ENCODE measurements at regions not wholly inside any gene's neighbourhood (a gene's known extent, or its start where the extent isn't known, plus 50 kb on each side); places are given as distances from the start of the nearest gene placed in this dataset.

DNA sequence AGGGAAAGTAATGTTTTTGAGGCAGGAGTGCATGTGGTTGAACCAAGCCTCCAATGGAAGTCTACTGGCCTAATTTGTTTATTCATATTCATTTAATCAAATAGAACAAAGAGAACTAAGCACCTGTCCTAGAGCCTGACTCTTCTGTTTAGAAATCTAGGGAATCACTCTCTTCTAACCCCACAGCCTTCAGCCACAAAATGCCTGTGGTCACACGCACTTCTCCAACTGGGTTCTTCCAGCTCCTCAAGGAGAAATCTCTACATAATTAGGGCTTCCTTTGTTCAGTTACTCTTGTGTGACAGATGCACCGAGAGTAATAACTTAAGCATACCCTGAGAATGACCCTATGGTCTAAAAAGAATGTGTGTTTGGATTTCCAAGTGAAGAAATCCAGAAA is 133.7 kb upstream of the NAMPT start:
- TF ChIP-seq, protein P1, sequence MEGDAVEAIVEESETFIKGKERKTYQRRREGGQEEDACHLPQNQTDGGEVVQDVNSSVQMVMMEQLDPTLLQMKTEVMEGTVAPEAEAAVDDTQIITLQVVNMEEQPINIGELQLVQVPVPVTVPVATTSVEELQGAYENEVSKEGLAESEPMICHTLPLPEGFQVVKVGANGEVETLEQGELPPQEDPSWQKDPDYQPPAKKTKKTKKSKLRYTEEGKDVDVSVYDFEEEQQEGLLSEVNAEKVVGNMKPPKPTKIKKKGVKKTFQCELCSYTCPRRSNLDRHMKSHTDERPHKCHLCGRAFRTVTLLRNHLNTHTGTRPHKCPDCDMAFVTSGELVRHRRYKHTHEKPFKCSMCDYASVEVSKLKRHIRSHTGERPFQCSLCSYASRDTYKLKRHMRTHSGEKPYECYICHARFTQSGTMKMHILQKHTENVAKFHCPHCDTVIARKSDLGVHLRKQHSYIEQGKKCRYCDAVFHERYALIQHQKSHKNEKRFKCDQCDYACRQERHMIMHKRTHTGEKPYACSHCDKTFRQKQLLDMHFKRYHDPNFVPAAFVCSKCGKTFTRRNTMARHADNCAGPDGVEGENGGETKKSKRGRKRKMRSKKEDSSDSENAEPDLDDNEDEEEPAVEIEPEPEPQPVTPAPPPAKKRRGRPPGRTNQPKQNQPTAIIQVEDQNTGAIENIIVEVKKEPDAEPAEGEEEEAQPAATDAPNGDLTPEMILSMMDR (IDR thresholded peaks at IDR 0.05; ENCODE audit: insufficient read depth in 1 of 2, low read depth in 1 of 2, low read length in 1 of 2, severe bottlenecking in 1 of 2, unreplicated experiment in 1 of 2): no peak
- H3K27me3 ChIP-seq (replicated peaks; ENCODE audit: control insufficient read depth, insufficient read depth, low read length): no peaks in the 10 kb centered on the region
- CTCF ChIA-PET: no interaction called here
- Mint-ChIP-seq H3K4me1 (ENCODE audit: low read depth, unreplicated experiment) (peaks cover 6% of the 10 kb centered on the region), H3K4me3 (ENCODE audit: unreplicated experiment) (no peak overlapping the region), H3K27ac (ENCODE audit: unreplicated experiment) (no peak overlapping the region), H3K27me3 (ENCODE audit: insufficient read depth, unreplicated experiment) (no peaks in the 10 kb centered on the region), H3K36me3 (ENCODE audit: insufficient read depth, unreplicated experiment) (no peaks in the 10 kb centered on the region), H3K9me3 (ENCODE audit: unreplicated experiment) (peaks cover 12% of the 10 kb centered on the region)
- peaks cover 4% of the 10 kb centered on the region; the same call in 1 of the 2 replicates for H3K9me3 ChIP-seq
- POLR2A ChIA-PET: no interaction called here
- no peaks in the 10 kb centered on the region for H3K36me3 ChIP-seq (ENCODE audit: control insufficient read depth, insufficient read depth, low read length)
- BruUV-seq (replicated peaks): no TSS peak
- no peak for DNase-seq
- H3K4me3 ChIP-seq (ENCODE audit: low read depth, low read length): no peak overlapping the region
- intact Hi-C loops (cut with micrococcal nuclease; ENCODE audit: unreplicated experiment): no loop called here
- H3K4me1 ChIP-seq: no peaks in the 10 kb centered on the region

DNA sequence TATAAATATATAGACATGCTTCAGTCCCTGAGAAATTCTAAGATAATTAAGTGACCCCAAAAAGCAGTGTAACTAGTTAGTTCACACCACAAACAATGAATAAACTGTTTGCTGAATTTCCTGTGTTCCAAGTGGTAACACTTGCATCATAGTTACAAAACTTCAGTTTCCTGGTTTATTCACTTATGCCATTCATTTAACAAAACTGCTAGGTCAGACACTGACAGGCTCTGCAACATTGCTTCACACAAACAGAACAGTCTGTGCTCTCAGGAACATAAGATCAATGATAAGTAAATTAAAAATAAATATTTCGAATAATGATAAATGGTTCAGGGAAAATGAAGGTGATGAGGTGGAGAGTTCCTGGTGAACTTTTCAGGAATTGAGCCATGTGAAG is 133.3 kb upstream of the NAMPT start:
- Histone ChIP-seq H3K9me3 (peaks cover 4% of the 10 kb centered on the region; the same call in 1 of the 2 replicates), H3K36me3 (ENCODE audit: control insufficient read depth, insufficient read depth, low read length) (no peaks in the 10 kb centered on the region), H3K27me3 (replicated peaks; ENCODE audit: control insufficient read depth, insufficient read depth, low read length) (no peaks in the 10 kb centered on the region), H3K4me3 (ENCODE audit: low read depth, low read length) (no peak overlapping the region), H3K4me1 (no peaks in the 10 kb centered on the region)
- TF ChIP-seq, protein P1 (IDR thresholded peaks at IDR 0.05; ENCODE audit: insufficient read depth in 1 of 2, low read depth in 1 of 2, low read length in 1 of 2, severe bottlenecking in 1 of 2, unreplicated experiment in 1 of 2): no peak
- no peaks in the 10 kb centered on the region for H3K36me3 Mint-ChIP-seq (ENCODE audit: insufficient read depth, unreplicated experiment)
- intact Hi-C loops (cut with micrococcal nuclease; ENCODE audit: unreplicated experiment): no loop called here
- no peaks in the 10 kb centered on the region for H3K27me3 Mint-ChIP-seq (ENCODE audit: insufficient read depth, unreplicated experiment)
- H3K27ac Mint-ChIP-seq (ENCODE audit: unreplicated experiment): no peak overlapping the region
- CTCF ChIA-PET: no interaction called here
- no peak for DNase-seq
- H3K4me1 Mint-ChIP-seq (ENCODE audit: low read depth, unreplicated experiment): peaks cover 6% of the 10 kb centered on the region
- H3K9me3 Mint-ChIP-seq (ENCODE audit: unreplicated experiment): peaks cover 12% of the 10 kb centered on the region
- POLR2A ChIA-PET: no interaction called here
- BruUV-seq (replicated peaks): no TSS peak
- no peak overlapping the region for H3K4me3 Mint-ChIP-seq (ENCODE audit: unreplicated experiment)

DNA sequence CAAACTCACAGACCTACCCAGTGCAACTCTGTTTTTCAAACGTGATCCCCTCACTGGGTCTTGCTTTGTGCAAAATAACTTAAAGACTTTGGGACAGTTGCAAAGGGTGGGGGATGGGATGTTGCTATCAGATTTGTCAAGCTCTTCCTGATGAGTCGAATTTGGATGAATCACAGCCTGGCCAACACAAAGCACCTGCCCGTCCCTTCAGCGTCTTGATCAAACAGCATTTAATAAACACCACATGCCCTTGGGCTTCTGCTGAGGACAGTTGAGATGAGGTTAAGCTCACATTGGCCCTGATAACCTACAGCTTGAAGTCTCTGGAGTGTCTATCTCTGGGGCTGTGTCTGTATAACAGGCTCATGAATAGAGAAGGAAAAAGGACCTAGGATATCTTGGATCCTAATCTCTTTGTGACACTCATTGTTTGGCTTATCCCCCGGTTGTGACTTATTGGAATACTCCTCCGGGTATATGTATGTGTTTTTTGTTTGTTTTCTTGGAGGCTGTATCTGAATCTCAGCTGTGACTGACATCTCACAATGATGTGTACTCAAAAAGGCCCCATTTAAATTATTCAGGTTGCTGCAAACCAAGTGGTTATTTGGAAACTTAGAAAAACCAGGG is 132.6 kb upstream of the NAMPT start:
- CTCF ChIA-PET: no interaction called here

More for the DNA sequence above, 132.6 kb upstream of the NAMPT start:
- no peak overlapping the region for H3K4me3 Mint-ChIP-seq (ENCODE audit: unreplicated experiment)
- peaks cover 12% of the 10 kb centered on the region for H3K9me3 Mint-ChIP-seq (ENCODE audit: unreplicated experiment)
- DNase-seq: no peak
- TF ChIP-seq, protein P1 (IDR thresholded peaks at IDR 0.05; ENCODE audit: insufficient read depth in 1 of 2, low read depth in 1 of 2, low read length in 1 of 2, severe bottlenecking in 1 of 2, unreplicated experiment in 1 of 2): no peak
- no TSS peak for BruUV-seq (replicated peaks)
- Histone ChIP-seq H3K9me3 (peaks cover 4% of the 10 kb centered on the region; the same call in 1 of the 2 replicates), H3K4me1 (no peaks in the 10 kb centered on the region), H3K36me3 (ENCODE audit: control insufficient read depth, insufficient read depth, low read length) (no peaks in the 10 kb centered on the region), H3K27me3 (replicated peaks; ENCODE audit: control insufficient read depth, insufficient read depth, low read length) (no peaks in the 10 kb centered on the region), H3K4me3 (ENCODE audit: low read depth, low read length) (no peak overlapping the region)
- no peaks in the 10 kb centered on the region for H3K27me3 Mint-ChIP-seq (ENCODE audit: insufficient read depth, unreplicated experiment)
- peaks cover 6% of the 10 kb centered on the region for H3K4me1 Mint-ChIP-seq (ENCODE audit: low read depth, unreplicated experiment)
- POLR2A ChIA-PET: no interaction called here
- intact Hi-C loops (cut with micrococcal nuclease; ENCODE audit: unreplicated experiment): no loop called here
- no peaks in the 10 kb centered on the region for H3K36me3 Mint-ChIP-seq (ENCODE audit: insufficient read depth, unreplicated experiment)
- H3K27ac Mint-ChIP-seq (ENCODE audit: unreplicated experiment): no peak overlapping the region

Measured in Caco-2 (cell line).